MM.1S (cell line): ENCODE measurements at regions not wholly inside any gene's neighbourhood (a gene's known extent, or its start where the extent isn't known, plus 50 kb on each side); places are given as distances from the start of the nearest gene placed in this dataset.

ENCODE experiments used
- DNase-seq: peaks from one replicate; pipeline ENCODE4 v3.0.0-alpha.2; 2015
- H2AFZ ChIP-seq: fragments of 300-600 bp; sonication (generic); 2 replicates; pipeline ENCODE4 v1.6.0; 2016; ENCODE audit warnings: antibody characterized with exemption, low read length
- H3F3A ChIP-seq: fragments of 300-600 bp; sonication (generic); 2 replicates; pipeline ENCODE4 v1.6.1; 2016; ENCODE audit warnings: mild to moderate bottlenecking, antibody characterized with exemption, low read length, moderate library complexity, mixed read lengths; ENCODE audit not compliant: insufficient read depth
- H3K27ac ChIP-seq: fragments of 300-600 bp; sonication (generic); 2 replicates; pipeline ENCODE4 v1.5.1; 2016; ENCODE audit warnings: mild to moderate bottlenecking, low read length
- H3K27me3 ChIP-seq: fragments of 300-600 bp; sonication (generic); replicated peaks from 2 replicates; pipeline ENCODE4 v1.6.0; 2016; ENCODE audit warnings: low read length; ENCODE audit not compliant: insufficient read depth
- H3K36me3 ChIP-seq: fragments of 300-600 bp; sonication (generic); replicated peaks from 2 replicates; pipeline ENCODE4 v1.6.1; 2016; ENCODE audit warnings: mild to moderate bottlenecking, low read length, mixed read lengths; ENCODE audit not compliant: insufficient read depth
- H3K4me1 ChIP-seq: fragments of 300-600 bp; sonication (generic); 2 replicates; pipeline ENCODE4 v1.6.1; 2016; ENCODE audit warnings: low read length, mixed read lengths
- H3K4me2 ChIP-seq: fragments of 300-600 bp; sonication (generic); 2 replicates; pipeline ENCODE4 v1.6.0; 2016; ENCODE audit warnings: low read depth, low read length
- H3K4me3 ChIP-seq: fragments of 300-600 bp; sonication (generic); 2 replicates; pipeline ENCODE4 v1.5.1; 2016; ENCODE audit warnings: low read length, mixed read lengths
- H3K79me2 ChIP-seq: fragments of 300-600 bp; sonication (generic); 2 replicates; pipeline ENCODE4 v1.6.1; 2016; ENCODE audit warnings: mixed run types, low read length, mixed read lengths
- H3K9ac ChIP-seq: fragments of 300-600 bp; sonication (generic); 2 replicates; pipeline ENCODE4 v1.6.1; 2016; ENCODE audit warnings: low read length, mixed read lengths
- H3K9me2 ChIP-seq: fragments of 300-600 bp; sonication (generic); replicated peaks from 2 replicates; pipeline ENCODE4 v1.6.1; 2016; ENCODE audit warnings: mild to moderate bottlenecking, low read length, mixed read lengths; ENCODE audit not compliant: insufficient read depth
- H3K9me3 ChIP-seq: fragments of 300-600 bp; sonication (generic); replicated peaks from 2 replicates; pipeline ENCODE4 v1.6.1; 2016; ENCODE audit warnings: mild to moderate bottlenecking, low read length, mixed read lengths; ENCODE audit not compliant: insufficient read depth
- H4K20me1 ChIP-seq: fragments of 300-600 bp; sonication (generic); 2 replicates; pipeline ENCODE4 v1.6.1; 2016; ENCODE audit warnings: mild to moderate bottlenecking, low read length, moderate library complexity, mixed read lengths; ENCODE audit not compliant: insufficient read depth
- EZH2 ChIP-seq: fragments of 300-600 bp; sonication (generic); optimal IDR thresholded peaks from 2 replicates; pipeline ENCODE3; 2017; ENCODE audit warnings: low read depth, mild to moderate bottlenecking, antibody characterized with exemption, low read length, mixed read lengths
- EZH2phosphoT487 ChIP-seq: fragments of 300-600 bp; sonication (generic); IDR thresholded peaks from 2 replicates; pipeline ENCODE4 v1.6.1; 2018; ENCODE audit warnings: antibody characterized with exemption, low read length
- TF ChIP-seq, protein P1 (sequence below): fragments of 300-600 bp; sonication (generic); IDR thresholded peaks from 2 replicates; pipeline ENCODE4 v1.5.1; 2016; ENCODE audit warnings: antibody characterized with exemption, low read length, mixed read lengths

DNA sequence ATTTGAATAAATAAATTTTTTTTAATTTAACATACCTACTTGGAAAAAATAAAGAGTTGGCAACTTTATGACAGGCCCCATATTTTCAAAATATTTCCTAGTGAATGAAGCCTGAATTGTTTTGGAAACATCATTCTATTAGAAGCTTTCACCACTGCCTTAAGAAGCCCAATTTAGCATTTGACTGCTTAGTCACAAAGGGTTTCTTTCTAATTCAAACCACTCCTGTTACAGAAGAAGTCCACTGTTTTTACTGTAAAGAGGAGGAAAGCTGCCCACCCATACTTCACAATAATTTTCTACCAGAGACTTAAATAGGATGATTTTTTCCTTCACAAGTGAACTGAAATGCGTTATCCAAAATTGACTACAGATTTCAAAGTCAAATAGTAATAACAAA is 534.6 kb upstream of the PTBP2 start:
- Histone ChIP-seq H3K36me3 (no peaks in the 10 kb centered on the region), H3F3A (no peaks in the 10 kb centered on the region), H3K4me1 (no peaks in the 10 kb centered on the region), H3K9me3 (no peaks in the 10 kb centered on the region), H3K4me3 (no peak overlapping the region), H3K27ac (no peak overlapping the region), H4K20me1 (no peaks in the 10 kb centered on the region), H3K9me2 (no peaks in the 10 kb centered on the region), H3K79me2 (no peaks in the 10 kb centered on the region), H3K27me3 (no peaks in the 10 kb centered on the region), H2AFZ (no peak overlapping the region), H3K4me2 (no peak overlapping the region), H3K9ac (no peak overlapping the region)
- DNase-seq, result no peak
- TF ChIP-seq EZH2phosphoT487 (no peak), EZH2 (no peak)
- TF ChIP-seq, protein P1, sequence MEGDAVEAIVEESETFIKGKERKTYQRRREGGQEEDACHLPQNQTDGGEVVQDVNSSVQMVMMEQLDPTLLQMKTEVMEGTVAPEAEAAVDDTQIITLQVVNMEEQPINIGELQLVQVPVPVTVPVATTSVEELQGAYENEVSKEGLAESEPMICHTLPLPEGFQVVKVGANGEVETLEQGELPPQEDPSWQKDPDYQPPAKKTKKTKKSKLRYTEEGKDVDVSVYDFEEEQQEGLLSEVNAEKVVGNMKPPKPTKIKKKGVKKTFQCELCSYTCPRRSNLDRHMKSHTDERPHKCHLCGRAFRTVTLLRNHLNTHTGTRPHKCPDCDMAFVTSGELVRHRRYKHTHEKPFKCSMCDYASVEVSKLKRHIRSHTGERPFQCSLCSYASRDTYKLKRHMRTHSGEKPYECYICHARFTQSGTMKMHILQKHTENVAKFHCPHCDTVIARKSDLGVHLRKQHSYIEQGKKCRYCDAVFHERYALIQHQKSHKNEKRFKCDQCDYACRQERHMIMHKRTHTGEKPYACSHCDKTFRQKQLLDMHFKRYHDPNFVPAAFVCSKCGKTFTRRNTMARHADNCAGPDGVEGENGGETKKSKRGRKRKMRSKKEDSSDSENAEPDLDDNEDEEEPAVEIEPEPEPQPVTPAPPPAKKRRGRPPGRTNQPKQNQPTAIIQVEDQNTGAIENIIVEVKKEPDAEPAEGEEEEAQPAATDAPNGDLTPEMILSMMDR, result no peak

DNA sequence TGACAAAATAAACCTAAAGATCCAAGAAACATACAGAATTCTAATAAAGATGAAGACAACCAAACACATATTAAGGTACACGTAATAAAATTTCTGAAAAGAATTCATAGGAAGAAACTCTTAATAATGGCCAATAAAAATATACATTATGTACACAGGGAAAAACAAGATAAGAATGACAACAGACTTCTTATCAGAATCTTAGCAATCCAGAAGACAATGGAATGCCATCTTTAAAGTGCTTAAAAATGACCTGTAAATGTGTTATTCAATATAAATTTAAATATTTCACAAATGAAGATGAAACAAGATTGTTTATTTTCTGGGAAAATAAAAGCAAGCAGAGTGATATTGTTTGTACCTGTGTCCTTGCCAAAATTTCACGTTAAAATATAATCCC is 530.4 kb upstream of the PTBP2 start:
- H3F3A ChIP-seq, result no peaks in the 10 kb centered on the region
- no peaks in the 10 kb centered on the region for H3K4me1 ChIP-seq
- DNase-seq, result no peak
- no peak overlapping the region for H3K27ac ChIP-seq
- TF ChIP-seq EZH2 (no peak), EZH2phosphoT487 (no peak)
- TF ChIP-seq, protein P1, result no peak
- H3K36me3 ChIP-seq, result no peaks in the 10 kb centered on the region
- no peaks in the 10 kb centered on the region for H3K9me2 ChIP-seq
- no peaks in the 10 kb centered on the region for H4K20me1 ChIP-seq
- H2AFZ ChIP-seq, result no peak overlapping the region
- H3K4me2 ChIP-seq, result no peak overlapping the region
- H3K79me2 ChIP-seq, result no peaks in the 10 kb centered on the region
- H3K9me3 ChIP-seq, result no peaks in the 10 kb centered on the region
- no peak overlapping the region for H3K4me3 ChIP-seq
- no peak overlapping the region for H3K9ac ChIP-seq
- H3K27me3 ChIP-seq, result no peaks in the 10 kb centered on the region

DNA sequence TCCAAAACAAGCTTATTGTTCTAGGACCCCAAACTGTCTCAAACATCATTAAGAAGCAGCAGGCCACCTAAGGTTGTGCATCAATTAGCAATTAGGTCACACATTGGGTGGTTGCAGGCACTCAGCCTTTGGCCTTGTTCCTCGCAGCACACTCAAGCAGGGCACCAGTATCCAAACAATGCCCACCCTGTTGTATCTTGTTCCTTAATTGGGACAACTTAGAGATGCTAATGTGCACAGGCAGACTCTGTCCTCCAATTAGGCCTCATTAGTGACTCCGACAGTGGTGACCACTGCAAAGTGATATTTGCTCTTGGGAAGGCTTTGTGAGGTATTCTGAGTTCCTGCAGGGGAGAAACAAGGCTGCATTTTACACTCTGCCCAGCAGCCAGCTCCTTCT is 515.1 kb upstream of the PTBP2 start:
- H3K27ac ChIP-seq, result no peak overlapping the region
- H2AFZ ChIP-seq, result no peak overlapping the region
- no peaks in the 10 kb centered on the region for H4K20me1 ChIP-seq
- H3K27me3 ChIP-seq, result no peaks in the 10 kb centered on the region
- TF ChIP-seq EZH2phosphoT487 (no peak), EZH2 (no peak)
- TF ChIP-seq, protein P1, result no peak
- no peak overlapping the region for H3K4me2 ChIP-seq
- H3K4me3 ChIP-seq, result no peak overlapping the region
- H3K79me2 ChIP-seq, result no peaks in the 10 kb centered on the region
- H3K9me2 ChIP-seq, result no peaks in the 10 kb centered on the region
- no peak overlapping the region for H3K9ac ChIP-seq
- H3K36me3 ChIP-seq, result no peaks in the 10 kb centered on the region
- no peaks in the 10 kb centered on the region for H3K4me1 ChIP-seq
- DNase-seq, result no peak
- no peaks in the 10 kb centered on the region for H3K9me3 ChIP-seq
- no peaks in the 10 kb centered on the region for H3F3A ChIP-seq
